Chondrocyte (in vitro differentiated cells): ENCODE measurements at regions not wholly inside any gene's neighbourhood (a gene's known extent, or its start where the extent isn't known, plus 50 kb on each side); places are given as distances from the start of the nearest gene placed in this dataset.

Experiments
- DNase-seq: peaks from one replicate; pipeline ENCODE4 v3.0.0; 2021; ENCODE audit warnings: mixed read lengths, low spot score
- H3K27ac Mint-ChIP-seq: one replicate; pipeline ENCODE4 v1.8.0; 2021; ENCODE audit warnings: mild to moderate bottlenecking, moderate library complexity, mixed read lengths; ENCODE audit not compliant: unreplicated experiment
- H3K27me3 Mint-ChIP-seq: 2 replicates; pipeline ENCODE4 v1.8.0; 2021; ENCODE audit warnings: low read depth, mixed read lengths
- H3K36me3 Mint-ChIP-seq: 2 replicates; pipeline ENCODE4 v1.8.0; 2021; ENCODE audit warnings: low read depth, mixed read lengths
- H3K4me1 Mint-ChIP-seq: 2 replicates; pipeline ENCODE4 v1.8.0; 2021; ENCODE audit warnings: low read depth, mild to moderate bottlenecking, mixed read lengths
- H3K4me3 Mint-ChIP-seq: one replicate; pipeline ENCODE4 v1.8.0; 2021; ENCODE audit warnings: mild to moderate bottlenecking, moderate library complexity, mixed read lengths; ENCODE audit not compliant: unreplicated experiment
- H3K9me3 Mint-ChIP-seq: 2 replicates; pipeline ENCODE4 v1.8.0; 2021; ENCODE audit warnings: low read depth, mixed read lengths
- TF ChIP-seq, protein P1 (sequence below): fragments of 200-600 bp; sonication (generic); IDR thresholded peaks from 2 replicates; pipeline ENCODE4 v1.5.0; 2021; ENCODE audit warnings: antibody characterized with exemption, mild to moderate bottlenecking, moderate library complexity

DNA sequence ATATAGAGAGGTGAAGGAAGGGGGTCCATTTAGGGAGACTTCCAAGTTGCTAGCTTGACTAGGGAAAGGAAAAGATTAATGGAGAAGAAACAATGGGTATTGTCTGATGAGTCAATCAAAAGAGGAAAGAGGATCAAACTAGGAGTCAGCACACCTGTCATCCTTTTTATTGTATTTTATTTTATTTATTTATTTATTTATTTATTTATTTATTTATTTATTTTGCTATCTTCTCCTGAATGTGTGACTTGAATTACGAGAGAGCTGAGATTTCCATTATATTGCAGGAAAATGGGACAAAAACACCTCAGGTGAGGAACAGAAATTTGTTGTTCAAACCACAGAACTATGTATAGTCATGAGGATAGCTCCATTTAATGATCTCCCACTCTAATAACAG, 58.9 kb downstream of the NUDT11 start:
- H3K27me3 Mint-ChIP-seq: peaks cover 3% of the 10 kb centered on the region
- H3K27ac Mint-ChIP-seq: no peak overlapping the region
- TF ChIP-seq, protein P1, sequence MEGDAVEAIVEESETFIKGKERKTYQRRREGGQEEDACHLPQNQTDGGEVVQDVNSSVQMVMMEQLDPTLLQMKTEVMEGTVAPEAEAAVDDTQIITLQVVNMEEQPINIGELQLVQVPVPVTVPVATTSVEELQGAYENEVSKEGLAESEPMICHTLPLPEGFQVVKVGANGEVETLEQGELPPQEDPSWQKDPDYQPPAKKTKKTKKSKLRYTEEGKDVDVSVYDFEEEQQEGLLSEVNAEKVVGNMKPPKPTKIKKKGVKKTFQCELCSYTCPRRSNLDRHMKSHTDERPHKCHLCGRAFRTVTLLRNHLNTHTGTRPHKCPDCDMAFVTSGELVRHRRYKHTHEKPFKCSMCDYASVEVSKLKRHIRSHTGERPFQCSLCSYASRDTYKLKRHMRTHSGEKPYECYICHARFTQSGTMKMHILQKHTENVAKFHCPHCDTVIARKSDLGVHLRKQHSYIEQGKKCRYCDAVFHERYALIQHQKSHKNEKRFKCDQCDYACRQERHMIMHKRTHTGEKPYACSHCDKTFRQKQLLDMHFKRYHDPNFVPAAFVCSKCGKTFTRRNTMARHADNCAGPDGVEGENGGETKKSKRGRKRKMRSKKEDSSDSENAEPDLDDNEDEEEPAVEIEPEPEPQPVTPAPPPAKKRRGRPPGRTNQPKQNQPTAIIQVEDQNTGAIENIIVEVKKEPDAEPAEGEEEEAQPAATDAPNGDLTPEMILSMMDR: no peak

GRCh38 chrX:51435101-51435500, 61.3 kb downstream of the NUDT11 start:
- TF ChIP-seq, protein P1: no peak
- no peaks in the 10 kb centered on the region for H3K4me1 Mint-ChIP-seq
- H3K4me3 Mint-ChIP-seq: no peak overlapping the region
- peaks cover 3% of the 10 kb centered on the region for H3K27me3 Mint-ChIP-seq
- no peaks in the 10 kb centered on the region for H3K36me3 Mint-ChIP-seq
- H3K27ac Mint-ChIP-seq: no peak overlapping the region
- peaks cover 12% of the 10 kb centered on the region for H3K9me3 Mint-ChIP-seq
- DNase-seq: no peak

More for the DNA sequence above, 58.9 kb downstream of the NUDT11 start:
- H3K36me3 Mint-ChIP-seq: no peaks in the 10 kb centered on the region
- H3K4me1 Mint-ChIP-seq: no peaks in the 10 kb centered on the region
- peaks cover 8% of the 10 kb centered on the region for H3K9me3 Mint-ChIP-seq
- no peak for DNase-seq
- H3K4me3 Mint-ChIP-seq: no peak overlapping the region

- Mint-ChIP-seq H3K27ac (no peak overlapping the region), H3K4me1 (no peaks in the 10 kb centered on the region), H3K4me3 (no peak overlapping the region), H3K36me3 (no peaks in the 10 kb centered on the region), H3K27me3 (peaks cover 22% of the 10 kb centered on the region), H3K9me3 (no peaks in the 10 kb centered on the region)
- no peak for DNase-seq
- TF ChIP-seq, protein P1: no peak
Observed at GRCh38 chrX:51421972-51422597, 74.3 kb downstream of the NUDT11 start.

GRCh38 chrX:51420610-51421009, 75.8 kb downstream of the NUDT11 start:
- no peak for DNase-seq
- H3K27me3 Mint-ChIP-seq: peaks cover 22% of the 10 kb centered on the region
- TF ChIP-seq, protein P1: peak; percentile 86
- no peaks in the 10 kb centered on the region for H3K9me3 Mint-ChIP-seq
- no peak overlapping the region for H3K27ac Mint-ChIP-seq
- no peaks in the 10 kb centered on the region for H3K36me3 Mint-ChIP-seq
- H3K4me1 Mint-ChIP-seq: no peaks in the 10 kb centered on the region
- no peak overlapping the region for H3K4me3 Mint-ChIP-seq

DNA sequence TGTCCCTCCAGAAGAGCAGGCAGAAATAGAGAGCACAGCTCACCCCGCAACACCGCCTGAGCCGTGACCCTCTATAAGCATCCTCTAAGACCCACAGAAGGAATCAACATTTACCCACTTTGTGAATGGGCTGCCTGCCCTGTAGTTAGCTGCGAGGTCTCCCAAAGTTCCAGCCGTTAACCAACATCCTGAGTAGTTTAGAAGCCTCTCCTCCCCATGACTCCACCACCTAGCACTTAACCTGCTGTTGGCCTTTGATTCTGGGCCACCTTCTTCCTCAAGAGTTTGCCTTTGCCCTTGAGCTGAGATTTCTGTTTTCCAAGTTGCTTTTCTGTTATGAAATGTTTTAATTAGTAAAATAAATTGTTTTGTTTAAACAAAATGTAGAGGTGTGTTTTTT, 75.8 kb downstream of the NUDT10 start:
- no peak for DNase-seq
- Mint-ChIP-seq H3K27ac (no peak overlapping the region), H3K4me1 (no peaks in the 10 kb centered on the region), H3K36me3 (no peaks in the 10 kb centered on the region), H3K27me3 (peaks cover 2% of the 10 kb centered on the region), H3K9me3 (no peaks in the 10 kb centered on the region), H3K4me3 (no peak overlapping the region)
- TF ChIP-seq, protein P1: no peak
